ENCODE measurements at regions not wholly inside any gene's neighbourhood (a gene's known extent, or its start where the extent isn't known, plus 50 kb on each side); places are given as distances from the start of the nearest gene placed in this dataset.

GRCh38 chr18:29074147-29074546 is 897.2 kb upstream of the CDH2 start:
- POLR2A ChIA-PET: no interaction called here
- CTCF ChIA-PET: no interaction called here

DNA sequence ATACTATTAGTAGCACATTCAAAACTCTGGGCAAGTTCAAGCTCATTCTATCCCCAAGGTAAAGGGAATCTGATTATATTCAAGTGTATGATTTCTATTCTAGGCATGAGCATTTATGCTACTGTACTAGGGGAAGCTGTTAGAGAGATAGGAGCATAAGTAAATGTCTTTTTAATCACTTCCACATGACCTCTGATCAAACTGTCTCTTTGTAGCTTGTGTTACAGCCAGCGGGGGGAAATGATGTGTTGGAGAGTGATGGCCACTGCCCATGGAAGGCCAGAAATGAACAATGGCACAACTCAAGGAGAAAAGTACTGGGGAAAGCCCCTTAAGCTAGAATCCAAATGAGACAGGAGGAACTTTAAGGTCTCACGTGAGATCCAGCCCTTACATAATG is 894.9 kb upstream of the CDH2 start:
- ChIA-PET POLR2A (no interaction called here), CTCF (no interaction called here)

DNA sequence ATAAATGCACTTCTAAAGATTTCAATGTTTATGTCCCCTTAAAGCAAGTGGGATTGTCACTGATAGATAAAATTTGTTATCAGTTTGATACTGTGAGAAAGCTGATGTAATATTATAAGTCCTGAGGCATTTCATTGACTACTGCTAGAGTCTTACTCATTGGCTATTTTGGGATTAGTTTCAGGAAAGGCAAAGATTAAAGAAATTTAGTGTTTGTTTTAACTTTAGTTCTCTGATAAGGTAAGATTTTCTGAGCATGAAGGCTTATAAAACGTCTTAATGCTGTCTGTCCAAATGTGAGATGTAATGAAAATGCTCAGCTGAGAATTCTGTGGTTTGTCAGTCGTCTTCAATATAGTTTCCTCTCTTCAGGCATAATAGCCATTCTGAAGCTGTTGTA is 886.4 kb upstream of the CDH2 start:
- CTCF ChIA-PET: no interaction called here
- POLR2A ChIA-PET: no interaction called here

DNA sequence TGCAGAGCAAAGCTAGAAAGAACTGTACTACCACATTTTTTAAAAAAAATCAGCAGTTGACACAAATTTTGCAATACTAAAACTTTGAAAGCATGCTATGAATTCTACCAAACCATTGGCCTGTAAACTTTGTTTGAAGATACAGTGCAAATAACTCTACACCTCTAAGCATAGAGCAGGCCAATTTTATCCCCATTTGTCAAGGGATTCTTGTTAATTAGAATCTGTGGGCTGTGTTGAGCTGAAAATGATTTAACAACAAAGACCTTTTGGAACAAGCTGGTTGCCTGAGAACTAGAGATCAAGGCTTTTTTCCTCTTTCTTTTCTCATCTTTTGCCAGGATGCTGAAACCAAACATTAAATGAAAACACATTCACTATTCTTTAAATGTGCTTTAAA is 886.0 kb upstream of the CDH2 start:
- ChIA-PET POLR2A (no interaction called here), CTCF (no interaction called here)

- ChIA-PET CTCF (no interaction called here), POLR2A (no interaction called here)
Observed at GRCh38 chr18:29060349-29060748, 883.4 kb upstream of the CDH2 start.

DNA sequence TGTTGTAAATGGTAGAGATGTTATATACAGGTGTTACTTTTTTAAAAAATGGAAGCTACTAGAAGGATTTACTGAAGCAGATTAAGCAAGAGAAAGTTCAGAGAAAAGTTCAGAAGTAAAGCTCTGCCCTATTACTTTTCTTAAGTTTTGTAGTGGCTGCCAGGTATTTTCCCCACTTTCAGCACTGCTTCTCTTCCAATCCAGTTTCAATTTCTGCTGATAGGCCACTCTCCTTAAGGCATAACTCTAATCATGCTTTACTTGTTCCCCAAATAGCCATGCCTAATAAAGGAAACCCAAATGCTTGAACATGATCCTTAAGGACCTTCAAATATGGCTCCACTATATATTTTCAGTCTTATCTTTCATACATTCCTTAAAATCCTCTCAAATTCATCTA is 880.8 kb upstream of the CDH2 start:
- ChIA-PET CTCF (no interaction called here), POLR2A (no interaction called here)

DNA sequence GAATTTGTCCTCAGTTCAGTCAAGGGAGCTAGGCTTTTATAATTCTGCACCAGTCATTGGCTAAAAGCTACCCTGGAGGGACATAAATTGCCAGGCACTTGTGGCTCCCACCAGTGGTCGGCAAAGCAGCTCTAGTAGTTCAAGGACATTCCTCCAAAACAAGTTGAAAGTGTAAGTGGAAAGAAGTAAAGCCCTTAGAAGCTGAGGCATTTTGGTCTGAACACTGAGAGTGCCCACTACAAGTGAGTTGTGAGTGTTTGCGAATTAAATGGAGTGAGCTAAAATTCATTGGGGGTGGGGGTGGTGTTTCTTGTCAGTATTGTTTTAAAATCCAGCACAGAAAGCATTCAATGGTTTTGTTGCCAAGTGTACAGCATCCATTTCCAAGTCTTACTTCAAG is 879.9 kb upstream of the CDH2 start:
- ChIA-PET CTCF (no interaction called here), POLR2A (no interaction called here)

GRCh38 chr18:29041976-29042375 is 865.0 kb upstream of the CDH2 start:
- CTCF ChIA-PET: no interaction called here
- POLR2A ChIA-PET: no interaction called here

- ChIA-PET CTCF (no interaction called here), POLR2A (no interaction called here)
Observed at GRCh38 chr18:29034113-29034856, 857.4 kb upstream of the CDH2 start.

DNA sequence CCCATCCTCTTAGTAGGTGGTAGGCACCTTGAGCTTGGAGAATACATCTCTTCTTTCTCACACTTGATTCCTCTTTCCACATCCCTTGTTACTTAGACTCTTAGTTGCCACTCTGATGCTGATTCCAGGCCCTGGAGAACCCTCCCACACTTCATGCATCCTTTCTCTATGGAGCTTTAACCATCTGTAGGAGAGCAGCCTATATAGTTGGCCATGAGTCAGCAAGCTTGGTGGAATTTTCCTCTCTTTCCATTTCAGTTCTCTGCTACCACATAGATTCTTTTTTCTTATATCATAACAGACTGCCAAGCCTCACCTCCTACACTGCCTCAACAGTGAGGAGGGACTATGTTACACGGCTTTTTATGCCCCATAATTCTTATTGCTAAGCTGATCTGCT is 851.6 kb upstream of the CDH2 start:
- ChIA-PET CTCF (no interaction called here), POLR2A (no interaction called here)

DNA sequence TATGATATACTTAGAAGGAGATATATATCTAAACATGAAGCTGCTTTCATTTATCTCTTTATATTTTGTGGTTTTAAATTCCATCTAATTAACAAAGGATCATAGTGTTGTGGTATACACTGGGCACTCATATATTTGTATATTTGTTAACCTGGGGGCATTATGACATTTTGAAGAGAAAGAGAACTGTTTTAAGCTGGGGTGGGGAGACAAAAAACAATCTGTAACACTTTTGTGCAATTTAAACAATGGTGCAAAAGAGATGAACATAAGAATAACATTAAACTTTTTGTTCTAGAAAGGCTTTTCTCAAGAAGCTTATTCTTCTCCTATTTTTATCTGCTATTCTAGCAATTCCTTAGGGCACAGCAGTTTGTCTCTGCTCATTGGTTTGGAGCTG is 842.0 kb upstream of the CDH2 start:
- CTCF ChIA-PET: no interaction called here
- POLR2A ChIA-PET: no interaction called here

- CTCF ChIA-PET: no interaction called here
Observed at GRCh38 chr18:29012883-29013465, 836.0 kb upstream of the CDH2 start.

GRCh38 chr18:29012364-29012763 is 835.4 kb upstream of the CDH2 start:
- ChIA-PET CTCF (no interaction called here), POLR2A (no interaction called here)

More at GRCh38 chr18:29012883-29013465, 836.0 kb upstream of the CDH2 start:
- POLR2A ChIA-PET: no interaction called here

GRCh38 chr18:29009250-29009803 is 832.4 kb upstream of the CDH2 start:
- POLR2A ChIA-PET: no interaction called here
- CTCF ChIA-PET: no interaction called here

- POLR2A ChIA-PET: no interaction called here
- CTCF ChIA-PET: no interaction called here
Observed at GRCh38 chr18:29008809-29009208, 831.9 kb upstream of the CDH2 start.

- ChIA-PET POLR2A (no interaction called here), CTCF (no interaction called here)
Observed at GRCh38 chr18:29007986-29008654, 831.2 kb upstream of the CDH2 start.

DNA sequence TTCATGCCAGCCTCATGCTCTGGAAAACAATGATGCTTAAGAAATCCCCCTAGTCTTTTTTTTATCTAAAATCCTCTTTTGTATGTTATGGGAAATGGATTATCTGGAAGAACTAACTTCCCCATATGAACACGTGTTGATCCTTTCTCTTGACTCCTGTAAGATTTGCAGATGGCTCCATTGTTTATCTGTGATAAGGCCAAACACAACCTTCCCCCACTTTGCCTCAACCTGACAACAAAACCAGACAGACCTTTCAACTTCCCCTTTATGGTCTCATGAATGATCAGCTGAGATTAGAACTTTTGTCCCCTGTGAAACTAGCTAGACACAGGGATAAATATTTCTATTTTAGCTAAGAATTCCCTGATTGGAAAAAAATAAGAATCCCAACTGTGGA is 828.0 kb upstream of the CDH2 start:
- CTCF ChIA-PET: no interaction called here
- POLR2A ChIA-PET: no interaction called here

DNA sequence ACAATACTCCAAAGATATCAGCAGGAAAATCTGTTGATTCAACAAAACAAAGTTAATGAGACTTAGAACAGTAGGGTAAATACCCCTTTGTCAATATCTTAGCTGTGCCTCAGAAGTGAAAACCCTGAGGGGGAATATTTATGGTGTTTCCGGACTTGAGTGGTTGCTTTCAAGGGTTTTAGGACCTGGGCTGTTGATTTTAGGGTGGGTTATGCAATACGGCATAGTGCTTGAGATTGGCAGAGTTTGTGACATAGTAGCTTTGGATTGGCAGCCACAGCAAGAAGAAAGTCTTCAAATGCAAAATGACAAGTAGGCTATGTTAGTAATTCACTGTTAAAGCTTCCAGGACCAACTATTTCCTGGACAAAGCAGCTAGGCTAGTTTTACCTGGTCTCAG is 826.3 kb upstream of the CDH2 start:
- CTCF ChIA-PET: no interaction called here

DNA sequence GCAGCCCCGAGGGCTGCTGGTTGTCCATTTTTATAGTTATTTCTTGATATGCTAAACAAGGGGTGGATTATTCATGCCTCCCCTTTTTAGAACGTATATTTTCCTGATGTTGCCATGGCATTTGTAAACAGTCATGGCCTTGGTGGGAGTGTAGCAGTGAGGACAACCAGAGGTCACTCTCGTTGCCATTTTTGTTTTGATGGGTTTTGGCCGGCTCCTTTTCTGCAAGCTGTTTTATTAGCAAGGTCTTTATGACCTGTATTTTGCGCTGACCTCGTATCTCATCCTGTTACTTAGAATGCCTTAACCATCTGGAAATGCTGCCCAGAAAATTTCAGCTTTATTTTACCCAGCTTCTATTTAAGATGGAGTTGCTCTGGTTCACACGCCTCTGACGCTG is 825.8 kb upstream of the CDH2 start:
- POLR2A ChIA-PET: no interaction called here

More for the DNA sequence above, 826.3 kb upstream of the CDH2 start:
- POLR2A ChIA-PET: no interaction called here

DNA sequence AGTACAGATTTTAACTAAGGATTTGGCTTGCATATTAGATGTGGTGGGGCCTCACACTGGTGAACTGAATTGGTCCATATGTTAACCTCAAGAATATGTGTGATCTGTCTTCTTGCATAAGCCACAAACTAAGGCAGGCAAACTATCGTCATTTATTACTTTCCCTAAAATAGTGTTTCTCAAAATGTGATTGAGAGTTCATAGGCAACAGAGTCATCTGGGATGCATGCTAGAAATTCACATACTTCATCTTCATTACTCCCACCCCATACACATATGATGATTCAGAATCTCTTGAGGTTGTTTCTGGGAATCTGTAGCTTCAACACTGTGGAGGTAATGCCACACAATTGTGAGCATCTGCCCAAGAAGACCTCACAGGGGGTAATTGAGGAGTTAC is 822.8 kb upstream of the CDH2 start:
- CTCF ChIA-PET: no interaction called here
- POLR2A ChIA-PET: no interaction called here

More for the DNA sequence above, 825.8 kb upstream of the CDH2 start:
- CTCF ChIA-PET: no interaction called here

DNA sequence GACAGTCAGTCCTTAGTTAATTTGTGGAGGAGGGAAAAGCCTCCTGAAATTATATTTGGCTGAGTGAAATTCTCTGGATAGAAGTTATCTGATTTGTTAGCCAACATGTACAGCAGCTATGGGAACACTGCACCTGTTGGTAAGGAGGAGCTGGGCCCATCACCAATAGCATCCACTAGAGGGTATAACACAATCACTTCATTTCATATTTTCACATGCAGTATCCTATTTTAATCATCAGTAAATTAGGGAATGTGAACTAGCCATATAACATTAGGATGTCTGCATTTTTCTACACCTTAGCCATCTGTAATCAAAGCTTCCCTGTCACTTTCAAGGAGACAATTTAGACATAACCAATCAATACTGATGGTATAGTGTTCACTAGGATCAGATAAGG is 818.4 kb upstream of the CDH2 start:
- CTCF ChIA-PET: no interaction called here
- POLR2A ChIA-PET: no interaction called here

- POLR2A ChIA-PET: no interaction called here
- CTCF ChIA-PET: no interaction called here
Observed at GRCh38 chr18:28984731-28985130, 807.8 kb upstream of the CDH2 start.
